ENCODE measurements at regions not wholly inside any gene's neighbourhood (a gene's known extent, or its start where the extent isn't known, plus 50 kb on each side); places are given as distances from the start of the nearest gene placed in this dataset.

DNA sequence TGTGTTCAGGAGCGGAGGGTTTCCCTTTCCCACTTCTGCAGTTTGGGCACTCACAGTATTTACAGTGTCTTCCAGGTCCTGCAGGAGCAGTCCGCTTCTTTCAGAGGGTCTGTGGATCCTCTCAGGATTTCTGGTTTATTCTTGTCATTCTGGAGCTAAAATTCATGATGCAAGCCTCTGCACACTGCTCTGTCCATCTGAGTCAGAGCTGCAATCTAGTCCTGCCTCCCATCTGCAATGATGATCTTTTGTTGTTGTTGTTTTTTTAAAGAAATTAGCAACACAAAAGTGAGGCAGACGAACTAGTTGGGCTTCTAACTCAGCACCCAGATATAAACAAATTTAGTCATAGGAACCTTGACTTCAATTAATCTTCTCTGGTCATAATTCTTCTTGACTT is 86.5 kb downstream of the DLEU7 start:
- TF ChIP-seq CTCF (IDR thresholded peaks at IDR 0.05; ENCODE audit: low read depth, low read length) = no peak
- TF ChIP-seq POLR2A (IDR thresholded peaks at IDR 0.05; ENCODE audit: extremely low read depth, insufficient read length) = no peak
- TF ChIP-seq MAX (IDR thresholded peaks at IDR 0.05; ENCODE audit: low read depth, low read length) = no peak
